ENCODE measurements at regions not wholly inside any gene's neighbourhood (a gene's known extent, or its start where the extent isn't known, plus 50 kb on each side); places are given as distances from the start of the nearest gene placed in this dataset.
"Not testable (repeated sequence)": the region's sequence is repeated elsewhere in the genome, so short reads cannot be mapped to it uniquely, and the experiment has no call there.

- no peak for DNase-seq (ENCODE audit: insufficient read length, low spot score)
- FAIRE-seq, result no peak
Observed at GRCh38 chr15:62218841-62219240, 53.8 kb upstream of the C2CD4B start.

- no peak for DNase-seq (ENCODE audit: insufficient read length, low spot score)
- no peak for FAIRE-seq
Observed at GRCh38 chr15:62219799-62220198, 54.7 kb upstream of the C2CD4B start.

- no peak for FAIRE-seq
- DNase-seq (ENCODE audit: insufficient read length, low spot score), result no peak
Observed at GRCh38 chr15:62223020-62223419, 57.9 kb upstream of the C2CD4B start.

GRCh38 chr15:62228604-62229003 lies 63.5 kb upstream of the C2CD4B start:
- no peak for FAIRE-seq
- no peak for DNase-seq (ENCODE audit: insufficient read length, low spot score)

- FAIRE-seq (no peak), DNase-seq (ENCODE audit: insufficient read length, low spot score) (no peak)
Observed at GRCh38 chr15:62231856-62232255, 66.8 kb upstream of the C2CD4B start.

GRCh38 chr15:62240121-62241096 lies 75.3 kb upstream of the C2CD4B start:
- DNase-seq (ENCODE audit: insufficient read length, low spot score), result no peak
- FAIRE-seq, result no peak

GRCh38 chr15:62241135-62241770 lies 76.2 kb upstream of the C2CD4B start:
- DNase-seq (ENCODE audit: insufficient read length, low spot score) (no peak), FAIRE-seq (no peak)

- FAIRE-seq (no peak), DNase-seq (ENCODE audit: insufficient read length, low spot score) (no peak)
Observed at GRCh38 chr15:62242999-62243398, 77.9 kb upstream of the C2CD4B start.

- no peak for FAIRE-seq
- no peak for DNase-seq (ENCODE audit: insufficient read length, low spot score)
Observed at GRCh38 chr15:62244762-62245161, 79.7 kb upstream of the C2CD4B start.

GRCh38 chr15:62248277-62248984 lies 83.3 kb upstream of the C2CD4B start:
- DNase-seq (ENCODE audit: insufficient read length, low spot score) (no peak), FAIRE-seq (no peak)

- no peak for FAIRE-seq
Observed at GRCh38 chr15:62249501-62249900, 84.4 kb upstream of the C2CD4B start.

GRCh38 chr15:62250186-62250585 lies 85.1 kb upstream of the C2CD4B start:
- FAIRE-seq (no peak), DNase-seq (ENCODE audit: insufficient read length, low spot score) (no peak)

More at GRCh38 chr15:62249501-62249900, 84.4 kb upstream of the C2CD4B start:
- no peak for DNase-seq (ENCODE audit: insufficient read length, low spot score)

- no peak for FAIRE-seq
Observed at GRCh38 chr15:62250978-62251377, 85.9 kb upstream of the C2CD4B start.

GRCh38 chr15:62253294-62253693 lies 88.2 kb upstream of the C2CD4B start:
- no peak for FAIRE-seq
- no peak for DNase-seq (ENCODE audit: insufficient read length, low spot score)

More at GRCh38 chr15:62250978-62251377, 85.9 kb upstream of the C2CD4B start:
- DNase-seq (ENCODE audit: insufficient read length, low spot score), result no peak

GRCh38 chr15:62254137-62254934 lies 89.3 kb upstream of the C2CD4B start:
- FAIRE-seq (no peak), DNase-seq (ENCODE audit: insufficient read length, low spot score) (peak; percentile 35)

GRCh38 chr15:62256430-62256829 lies 91.3 kb upstream of the C2CD4B start:
- not testable (repeated sequence) for FAIRE-seq

GRCh38 chr15:62257996-62258521 lies 93.0 kb upstream of the C2CD4B start:
- FAIRE-seq (no peak), DNase-seq (ENCODE audit: insufficient read length, low spot score) (no peak)

More at GRCh38 chr15:62256430-62256829, 91.3 kb upstream of the C2CD4B start:
- not testable (repeated sequence) for DNase-seq (ENCODE audit: insufficient read length, low spot score)

GRCh38 chr15:62262305-62262941 lies 97.3 kb upstream of the C2CD4B start:
- no peak for DNase-seq (ENCODE audit: insufficient read length, low spot score)
- no peak for FAIRE-seq

- DNase-seq (ENCODE audit: insufficient read length, low spot score) (no peak), FAIRE-seq (no peak)
Observed at GRCh38 chr15:62264196-62264595, 99.1 kb upstream of the C2CD4B start.

GRCh38 chr15:62269504-62269903 lies 104.4 kb upstream of the C2CD4B start:
- FAIRE-seq (no peak), DNase-seq (ENCODE audit: insufficient read length, low spot score) (no peak)

All from GM19239 (cell line).